GM19023 (cell line): ENCODE measurements at regions not wholly inside any gene's neighbourhood (a gene's known extent, or its start where the extent isn't known, plus 50 kb on each side); places are given as distances from the start of the nearest gene placed in this dataset.
"Not testable (repeated sequence)": the region's sequence is repeated elsewhere in the genome, so short reads cannot be mapped to it uniquely, and the experiment has no call there.

ENCODE experiments used
- ATAC-seq: cut with Tn5 transposase; IDR thresholded peaks from one replicate; pipeline ENCODE4 v1.9.1; 2021; ENCODE audit warnings: mild to moderate bottlenecking, moderate library complexity; ENCODE audit not compliant: unreplicated experiment

DNA sequence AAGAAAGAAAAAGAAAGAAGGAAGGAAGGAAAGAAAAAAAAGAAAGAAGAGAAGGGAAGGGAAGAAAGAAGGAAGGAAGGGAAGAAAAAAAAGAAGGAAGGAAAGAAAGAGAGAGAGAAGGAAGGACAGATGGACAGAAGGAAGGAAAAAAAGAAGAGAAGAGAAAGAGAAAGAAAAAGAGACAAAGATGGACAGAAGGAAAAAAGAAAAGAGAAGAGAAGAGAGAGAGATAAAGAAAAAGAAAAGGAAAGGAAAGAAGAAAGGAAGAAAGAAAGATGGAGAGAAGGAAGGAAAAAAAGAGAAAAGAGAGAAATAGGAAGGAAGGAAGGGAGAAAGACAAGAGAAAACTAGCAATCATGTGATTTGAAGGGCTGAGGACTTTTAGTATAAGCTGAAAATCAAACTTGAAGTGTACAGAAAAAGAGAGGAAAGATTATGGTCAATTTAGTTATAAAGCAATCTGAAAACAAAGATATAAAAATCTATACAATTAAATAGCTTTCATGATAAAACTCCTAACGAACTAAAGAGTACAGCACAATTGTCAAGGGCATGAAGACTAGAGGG is 115.3 kb downstream of the LTN1 start:
- no peak for ATAC-seq

GRCh38 chr21:28875078-28875477 is 117.6 kb downstream of the LTN1 start:
- no peak for ATAC-seq

- no peak for ATAC-seq
These were observed 120.5 kb downstream of the LTN1 start for GRCh38 chr21:28872218-28872617.

DNA sequence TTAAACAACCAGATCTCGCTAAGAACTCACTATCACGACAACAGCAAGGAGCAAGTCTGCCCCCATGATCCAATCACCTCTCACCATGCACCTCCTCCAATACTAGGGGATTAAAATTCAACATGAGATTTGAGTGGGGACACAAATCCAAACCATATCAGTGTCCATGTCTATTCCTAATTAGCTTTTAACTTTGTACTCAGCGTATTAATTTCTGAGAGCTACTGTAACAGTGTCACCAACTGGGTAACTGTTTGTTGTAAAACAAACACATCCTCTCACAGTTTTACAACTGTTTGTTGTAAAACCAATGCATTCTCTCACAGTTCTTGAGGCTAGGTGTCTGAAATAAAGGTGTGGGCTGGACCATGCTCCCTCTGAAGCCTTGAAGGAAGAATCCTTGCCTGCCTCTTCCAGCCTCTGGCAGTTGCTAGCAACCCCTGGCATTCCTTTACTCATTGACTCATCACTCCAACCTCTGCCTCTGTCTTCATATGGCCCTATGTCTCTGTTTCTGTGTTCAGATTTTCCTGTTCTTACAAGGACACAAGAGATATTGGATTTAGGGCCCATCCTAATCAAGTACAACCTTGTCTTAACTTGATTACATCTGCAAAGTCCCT is 121.2 kb downstream of the LTN1 start:
- no peak for ATAC-seq

DNA sequence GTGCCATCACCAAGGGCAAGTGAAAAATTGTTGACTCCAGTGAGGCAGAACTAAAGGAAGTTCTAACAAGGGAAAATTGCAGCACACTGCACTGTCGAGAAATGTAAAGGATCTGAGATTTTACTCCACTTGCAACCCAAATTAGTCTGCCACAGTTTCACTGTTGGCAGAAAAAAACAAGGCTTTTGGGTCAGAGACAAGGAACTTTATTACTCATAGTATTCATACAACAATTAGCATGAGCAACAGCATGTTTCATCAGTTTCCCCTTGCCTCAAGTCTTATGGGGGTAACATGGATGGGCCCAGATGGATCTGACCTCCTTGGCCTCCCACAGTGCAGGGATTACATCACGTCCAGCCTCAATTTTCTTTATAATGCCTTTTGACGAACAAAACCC is 125.3 kb downstream of the LTN1 start:
- ATAC-seq, result no peak

GRCh38 chr21:28865488-28866186 is 127.0 kb downstream of the LTN1 start:
- ATAC-seq, result no peak

DNA sequence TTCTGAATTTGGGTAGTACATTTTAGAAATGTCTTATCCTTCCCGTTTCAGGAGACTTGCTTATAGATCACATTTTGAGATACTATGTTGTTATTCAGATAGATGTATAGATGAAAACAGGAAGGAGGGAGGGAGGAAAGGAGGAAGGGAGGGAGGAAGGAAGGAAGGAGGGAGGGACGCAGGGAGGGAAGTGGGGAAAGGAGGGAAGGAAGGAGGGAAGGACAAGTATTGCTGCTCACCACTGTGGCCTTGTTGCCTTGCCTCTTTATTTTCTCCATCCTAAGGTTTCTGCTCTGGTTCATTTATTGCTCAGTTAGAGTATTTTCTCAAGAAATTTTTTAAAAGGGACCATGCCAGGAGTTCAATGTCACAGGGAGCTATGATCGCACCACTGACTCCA is 134.3 kb downstream of the LTN1 start:
- no peak for ATAC-seq

GRCh38 chr21:28857752-28858151 is 134.9 kb downstream of the LTN1 start:
- ATAC-seq, result no peak

- no peak for ATAC-seq
These were observed 136.0 kb downstream of the LTN1 start for GRCh38 chr21:28856588-28857250.

DNA sequence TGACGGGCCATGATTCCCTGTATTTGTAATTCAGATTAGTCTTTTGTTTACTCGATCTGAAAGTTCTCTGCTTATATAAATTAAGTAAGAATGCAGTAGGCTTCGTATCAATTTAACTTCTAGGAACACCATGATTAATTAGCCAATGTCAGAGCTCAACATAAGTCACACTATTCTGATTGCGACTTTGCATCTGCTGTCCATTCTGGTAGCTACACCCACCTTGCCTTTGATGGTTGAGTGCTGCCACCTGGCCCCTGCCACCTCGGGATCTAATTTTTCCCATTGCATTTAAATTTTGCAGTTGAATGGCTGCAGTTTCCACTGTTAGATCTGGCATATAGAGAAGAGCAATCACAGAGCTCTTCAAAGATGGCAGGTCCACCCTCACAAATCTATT is 140.0 kb downstream of the LTN1 start:
- no peak for ATAC-seq

- no peak for ATAC-seq
These were observed 141.0 kb downstream of the LTN1 start for GRCh38 chr21:28851645-28852044.

DNA sequence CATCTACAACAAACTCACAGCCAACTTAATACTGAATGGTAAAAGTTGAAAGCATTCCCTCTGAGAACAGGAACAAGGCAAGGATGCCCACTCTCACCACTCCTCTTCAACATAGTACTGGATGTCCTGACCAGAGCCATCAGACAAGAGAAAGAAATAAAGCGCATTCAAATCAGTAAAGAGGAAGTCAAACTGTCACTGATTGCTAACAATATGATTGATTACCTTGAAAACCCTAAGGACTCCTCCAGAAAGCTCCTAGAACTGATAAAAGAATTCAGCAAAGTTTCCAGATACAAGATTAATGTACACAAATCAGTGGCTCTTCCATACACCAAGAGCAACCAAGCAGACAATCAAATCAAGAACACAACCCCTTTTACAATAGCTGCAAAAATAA is 153.4 kb downstream of the LTN1 start:
- ATAC-seq, result not testable (repeated sequence)

DNA sequence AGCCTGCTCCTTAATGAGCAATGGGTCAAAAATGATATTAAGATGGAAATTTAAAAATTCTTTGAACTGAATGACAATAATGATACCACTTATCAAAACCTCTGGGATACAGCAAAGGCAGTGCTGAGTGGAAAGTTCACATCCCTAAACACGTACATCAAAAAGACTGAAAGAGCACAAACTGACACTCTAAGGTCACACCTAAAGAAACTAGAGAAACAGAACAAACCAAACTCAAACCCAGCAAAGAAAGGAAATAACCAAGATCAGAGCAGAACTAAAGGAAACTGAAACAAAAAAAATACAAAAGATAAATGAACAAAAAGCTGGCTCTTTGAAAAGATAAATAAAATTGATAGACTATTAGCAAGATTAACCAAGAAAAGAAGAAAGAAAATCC is 155.3 kb downstream of the LTN1 start:
- ATAC-seq, result not testable (repeated sequence)

- not testable (repeated sequence) for ATAC-seq
These were observed 156.1 kb downstream of the LTN1 start for GRCh38 chr21:28836588-28836987.

- no peak for ATAC-seq
These were observed 158.1 kb downstream of the LTN1 start for GRCh38 chr21:28834335-28835238.

GRCh38 chr21:28833609-28834008 is 159.1 kb downstream of the LTN1 start:
- no peak for ATAC-seq

DNA sequence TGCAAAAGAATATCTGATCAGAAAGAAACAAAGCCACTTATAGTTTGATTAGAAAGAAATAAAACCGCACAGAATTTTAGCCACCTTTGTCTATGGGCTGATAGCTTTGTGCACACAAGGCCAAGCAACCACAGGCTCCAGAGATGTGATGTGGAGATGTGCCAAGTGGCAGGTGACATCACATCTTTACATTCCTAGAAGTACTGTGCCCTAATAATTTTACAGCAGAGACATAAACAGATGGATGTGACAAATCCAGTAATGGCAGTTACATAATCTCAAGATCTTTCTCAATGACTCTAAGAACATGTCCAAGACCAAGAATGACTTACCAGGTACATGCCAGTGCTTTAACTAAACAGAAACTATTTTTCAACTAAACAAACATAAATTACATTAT is 159.5 kb downstream of the LTN1 start:
- ATAC-seq, result no peak

DNA sequence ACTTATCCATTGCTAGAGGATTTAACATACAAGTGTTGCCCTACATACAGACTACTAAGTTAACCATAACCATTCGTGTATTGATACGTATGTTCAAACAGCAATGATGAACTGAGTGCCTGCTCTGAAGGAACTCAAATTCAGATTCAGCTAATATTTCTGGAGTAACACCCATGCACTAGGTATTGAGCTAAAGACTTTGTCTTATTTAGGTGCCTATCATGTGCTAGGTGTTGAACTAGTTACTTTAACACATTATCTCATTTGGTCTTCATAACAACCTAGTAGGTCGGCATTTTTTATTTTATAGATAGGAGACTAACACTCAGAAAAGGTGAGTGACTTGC is 160.0 kb downstream of the LTN1 start:
- ATAC-seq, result no peak

- no peak for ATAC-seq
These were observed 160.5 kb downstream of the LTN1 start for GRCh38 chr21:28832013-28832714.

GRCh38 chr21:28828981-28829380 is 163.7 kb downstream of the LTN1 start:
- no peak for ATAC-seq
